Fibroblast of lung (primary cell): ENCODE measurements at regions not wholly inside any gene's neighbourhood (a gene's known extent, or its start where the extent isn't known, plus 50 kb on each side); places are given as distances from the start of the nearest gene placed in this dataset.

Experiments
- EZH2 ChIP-seq: IDR thresholded peaks from 2 replicates; pipeline ENCODE4 v1.5.1; 2012; ENCODE audit warnings: low read length, control low read depth, mild to moderate bottlenecking; ENCODE audit errors: missing control alignments
- TF ChIP-seq, protein P1 (sequence below), 2 donors: IDR thresholded peaks in 1 of 2; conservative IDR thresholded peaks in 1 of 2; 1 replicate in 1 of 2; 2 replicates in 1 of 2; pipeline ENCODE4 v1.5.1; 2011 to 2012; ENCODE audit warnings: low read length in 2 of 2, control low read depth in 1 of 2, inconsistent platforms in 1 of 2, low read depth in 1 of 2, mild to moderate bottlenecking in 1 of 2

DNA sequence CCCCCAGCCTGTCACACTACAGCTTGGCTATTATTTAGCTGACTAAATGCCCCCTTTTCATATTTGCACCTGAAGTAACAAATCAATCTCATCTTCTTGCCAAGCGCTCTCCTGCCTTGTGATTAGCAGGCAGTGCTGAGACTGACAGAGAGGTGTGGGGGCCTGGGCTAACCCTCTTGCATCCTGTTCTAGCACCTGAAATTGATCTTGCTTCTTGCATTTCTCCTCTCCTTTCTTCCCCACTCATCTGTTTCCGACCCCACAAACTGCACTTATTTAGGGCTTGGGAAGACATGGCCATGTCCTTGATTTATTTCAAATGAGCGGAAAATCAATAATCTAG is 309.0 kb upstream of the PROK2 start:
- TF ChIP-seq, protein P1, sequence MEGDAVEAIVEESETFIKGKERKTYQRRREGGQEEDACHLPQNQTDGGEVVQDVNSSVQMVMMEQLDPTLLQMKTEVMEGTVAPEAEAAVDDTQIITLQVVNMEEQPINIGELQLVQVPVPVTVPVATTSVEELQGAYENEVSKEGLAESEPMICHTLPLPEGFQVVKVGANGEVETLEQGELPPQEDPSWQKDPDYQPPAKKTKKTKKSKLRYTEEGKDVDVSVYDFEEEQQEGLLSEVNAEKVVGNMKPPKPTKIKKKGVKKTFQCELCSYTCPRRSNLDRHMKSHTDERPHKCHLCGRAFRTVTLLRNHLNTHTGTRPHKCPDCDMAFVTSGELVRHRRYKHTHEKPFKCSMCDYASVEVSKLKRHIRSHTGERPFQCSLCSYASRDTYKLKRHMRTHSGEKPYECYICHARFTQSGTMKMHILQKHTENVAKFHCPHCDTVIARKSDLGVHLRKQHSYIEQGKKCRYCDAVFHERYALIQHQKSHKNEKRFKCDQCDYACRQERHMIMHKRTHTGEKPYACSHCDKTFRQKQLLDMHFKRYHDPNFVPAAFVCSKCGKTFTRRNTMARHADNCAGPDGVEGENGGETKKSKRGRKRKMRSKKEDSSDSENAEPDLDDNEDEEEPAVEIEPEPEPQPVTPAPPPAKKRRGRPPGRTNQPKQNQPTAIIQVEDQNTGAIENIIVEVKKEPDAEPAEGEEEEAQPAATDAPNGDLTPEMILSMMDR (conservative IDR thresholded peaks at IDR 0.05 in 1 of 2, IDR thresholded peaks at IDR 0.05 in 1 of 2; ENCODE audit: low read depth in 1 of 2, low read length in 2 of 2), result no peak
- TF ChIP-seq EZH2, result no peak
